Lung (tissue), 11 donors: ENCODE measurements at regions not wholly inside any gene's neighbourhood (a gene's known extent, or its start where the extent isn't known, plus 50 kb on each side); places are given as distances from the start of the nearest gene placed in this dataset.

ENCODE experiments used
- ATAC-seq: fragments of 200-7000 bp; cut with Tn5 transposase; one replicate; pipeline ENCODE4 v1.9.1; 2020; ENCODE audit warnings: moderate number of reproducible peaks; ENCODE audit not compliant: insufficient read depth, low FRiP score
- DNase-seq, 3 donors: peaks; one replicate each; pipeline ENCODE4 v3.0.0-alpha.2; 2013 to 2017
- H3K27ac ChIP-seq, 2 donors: one replicate each; pipeline ENCODE4 v1.5.1; 2013; ENCODE audit warnings: mild to moderate bottlenecking in 2 of 2, moderate library complexity in 2 of 2, control low read depth in 1 of 2, inconsistent platforms in 1 of 2, low read depth in 1 of 2, low read length in 1 of 2
- H3K27me3 ChIP-seq, 3 donors: one replicate each; pipeline ENCODE4 v1.5.1; 2013; ENCODE audit warnings: low read length in 2 of 3; ENCODE audit not compliant: control insufficient read depth in 3 of 3, insufficient read depth in 3 of 3
- H3K36me3 ChIP-seq, 4 donors: one replicate each; pipeline ENCODE4 v1.5.1; 2013; ENCODE audit warnings: low read length in 4 of 4, mild to moderate bottlenecking in 1 of 4, moderate library complexity in 1 of 4; ENCODE audit not compliant: control insufficient read depth in 4 of 4, insufficient read depth in 4 of 4
- H3K4me1 ChIP-seq, 5 donors: one replicate each; pipeline ENCODE4 v1.5.1; 2013; ENCODE audit warnings: low read length in 5 of 5, mild to moderate bottlenecking in 2 of 5, moderate library complexity in 1 of 5; ENCODE audit not compliant: control insufficient read depth in 5 of 5, insufficient read depth in 5 of 5
- H3K4me3 ChIP-seq: one replicate; pipeline ENCODE4 v1.5.1; 2013; ENCODE audit warnings: mild to moderate bottlenecking, control low read depth, moderate library complexity
- H3K9ac ChIP-seq, 2 donors: one replicate each; pipeline ENCODE4 v1.5.1; 2013; ENCODE audit warnings: low read length in 2 of 2, control low read depth in 1 of 2; ENCODE audit not compliant: insufficient read depth in 1 of 2
- H3K9me3 ChIP-seq, 4 donors: one replicate each; pipeline ENCODE4 v1.5.1; 2013; ENCODE audit warnings: low read length in 3 of 4, mild to moderate bottlenecking in 1 of 4, moderate library complexity in 1 of 4; ENCODE audit not compliant: control insufficient read depth in 4 of 4, insufficient read depth in 3 of 4
- WGBS, 2 donors: extraction: QIAGEN DNeasy Blood & Tissue Kit; methylation state at CpG; one replicate each; pipeline ENCODE4 v1.1.7; 2013; 5-methylcytosine and 5-hydroxymethylcytosine counted together
- TF ChIP-seq, protein P1 (sequence below): IDR thresholded peaks from 2 replicates; pipeline ENCODE4 v1.5.1; 2012; ENCODE audit warnings: mild to moderate bottlenecking; ENCODE audit errors: control extremely low read depth, extremely low read depth
- donor health status: control.
- donor health status: control.
- donor health status: Bipolar disorder and iron deficiency.
- donor health status: healthy.
- donor health status: DM: yes; HTN: yes; CAD: no.

DNA sequence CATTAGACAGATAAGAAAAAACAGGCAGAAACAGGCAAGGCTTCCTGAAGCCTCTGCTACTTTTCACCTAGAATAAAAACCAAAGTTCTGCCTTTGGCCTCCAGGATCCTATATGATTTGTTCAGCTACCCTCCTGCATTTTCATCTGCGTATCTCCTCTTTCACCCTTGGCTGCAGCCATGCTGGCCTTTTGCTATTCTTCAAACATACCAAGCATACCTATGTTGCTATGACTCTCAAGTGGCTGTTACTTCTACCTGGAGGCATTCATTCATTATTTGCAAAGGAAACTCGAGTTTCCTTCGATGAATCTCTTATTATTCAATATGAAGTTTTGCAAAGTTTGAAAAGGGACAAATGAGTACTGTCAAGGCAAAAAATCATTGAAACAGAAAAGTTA, 106.4 kb upstream of the HNMT start:
- no peak overlapping the region for H3K9ac ChIP-seq
- 46 to 69% methylated on average over 3 of the region's 3 CpGs for WGBS, 2 donors
- H3K9me3 ChIP-seq: no peaks in the 10 kb centered on the region
- TF ChIP-seq, protein P1, sequence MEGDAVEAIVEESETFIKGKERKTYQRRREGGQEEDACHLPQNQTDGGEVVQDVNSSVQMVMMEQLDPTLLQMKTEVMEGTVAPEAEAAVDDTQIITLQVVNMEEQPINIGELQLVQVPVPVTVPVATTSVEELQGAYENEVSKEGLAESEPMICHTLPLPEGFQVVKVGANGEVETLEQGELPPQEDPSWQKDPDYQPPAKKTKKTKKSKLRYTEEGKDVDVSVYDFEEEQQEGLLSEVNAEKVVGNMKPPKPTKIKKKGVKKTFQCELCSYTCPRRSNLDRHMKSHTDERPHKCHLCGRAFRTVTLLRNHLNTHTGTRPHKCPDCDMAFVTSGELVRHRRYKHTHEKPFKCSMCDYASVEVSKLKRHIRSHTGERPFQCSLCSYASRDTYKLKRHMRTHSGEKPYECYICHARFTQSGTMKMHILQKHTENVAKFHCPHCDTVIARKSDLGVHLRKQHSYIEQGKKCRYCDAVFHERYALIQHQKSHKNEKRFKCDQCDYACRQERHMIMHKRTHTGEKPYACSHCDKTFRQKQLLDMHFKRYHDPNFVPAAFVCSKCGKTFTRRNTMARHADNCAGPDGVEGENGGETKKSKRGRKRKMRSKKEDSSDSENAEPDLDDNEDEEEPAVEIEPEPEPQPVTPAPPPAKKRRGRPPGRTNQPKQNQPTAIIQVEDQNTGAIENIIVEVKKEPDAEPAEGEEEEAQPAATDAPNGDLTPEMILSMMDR: no peak
- DNase-seq (peak; percentile 22 to 64 (median 40)), ATAC-seq (no peak)
- H3K27ac ChIP-seq: no peak overlapping the region
- no peaks in the 10 kb centered on the region for H3K36me3 ChIP-seq
- H3K27me3 ChIP-seq: no peaks in the 10 kb centered on the region
- no peaks in the 10 kb centered on the region for H3K4me1 ChIP-seq
- no peak overlapping the region for H3K4me3 ChIP-seq

- no peaks in the 10 kb centered on the region for H3K9me3 ChIP-seq
- WGBS, 2 donors: 95 to 97% methylated on average over 2 of the region's 2 CpGs
- no peaks in the 10 kb centered on the region for H3K27me3 ChIP-seq
- no peak overlapping the region for H3K27ac ChIP-seq
- H3K4me1 ChIP-seq: no peaks in the 10 kb centered on the region
- ATAC-seq (no peak), DNase-seq (no peak)
- TF ChIP-seq, protein P1: no peak
- no peak overlapping the region for H3K9ac ChIP-seq
- H3K4me3 ChIP-seq: no peak overlapping the region
- H3K36me3 ChIP-seq: no peaks in the 10 kb centered on the region
Measured at GRCh38 chr2:137862651-137863050, 101.6 kb upstream of the HNMT start.

GRCh38 chr2:137865954-137866540, 98.2 kb upstream of the HNMT start:
- WGBS, 2 donors: 19 to 32% methylated on average over 2 of the region's 2 CpGs
- H3K4me1 ChIP-seq: no peaks in the 10 kb centered on the region
- H3K9ac ChIP-seq: no peak overlapping the region
- H3K27me3 ChIP-seq: no peaks in the 10 kb centered on the region
- TF ChIP-seq, protein P1: peak; percentile 3
- no peak for ATAC-seq
- peak; percentile 39 to 69 (median 59) for DNase-seq
- no peaks in the 10 kb centered on the region for H3K9me3 ChIP-seq
- no peak overlapping the region for H3K27ac ChIP-seq
- H3K4me3 ChIP-seq: no peak overlapping the region
- H3K36me3 ChIP-seq: no peaks in the 10 kb centered on the region

DNA sequence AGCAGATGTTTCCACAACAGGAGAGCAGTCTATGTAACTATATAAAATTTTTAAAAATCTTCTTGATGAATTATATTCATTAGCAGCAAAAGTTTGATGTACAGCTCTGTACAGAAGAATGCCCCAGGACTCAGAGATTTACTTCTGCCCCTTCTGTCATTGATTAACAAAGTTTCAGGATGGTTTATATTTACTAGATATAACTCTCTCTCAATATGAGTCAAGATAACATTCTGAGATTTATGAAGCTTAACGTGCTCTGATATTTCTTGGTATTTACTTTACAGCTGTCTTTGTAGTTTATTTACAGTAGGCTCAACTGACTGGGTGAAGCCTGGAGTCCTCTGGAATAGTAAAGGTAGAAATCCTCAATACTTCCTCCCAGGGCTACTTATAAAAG, 93.6 kb upstream of the HNMT start:
- Histone ChIP-seq H3K36me3 (no peaks in the 10 kb centered on the region), H3K9ac (no peak overlapping the region), H3K9me3 (no peaks in the 10 kb centered on the region), H3K27ac (no peak overlapping the region), H3K27me3 (no peaks in the 10 kb centered on the region), H3K4me1 (no peaks in the 10 kb centered on the region), H3K4me3 (no peak overlapping the region)
- 28 to 66% methylated on average over 1 of the region's 1 CpG for WGBS, 2 donors
- TF ChIP-seq, protein P1: no peak
- ATAC-seq (no peak), DNase-seq (no peak)
